Testis (tissue), 2 donors: ENCODE measurements at regions not wholly inside any gene's neighbourhood (a gene's known extent, or its start where the extent isn't known, plus 50 kb on each side); places are given as distances from the start of the nearest gene placed in this dataset.

Experiments used
- CTCF ChIP-seq, 3 experiments: fragments of 450-650 bp in 2 of 3; fragments of 200-600 bp in 1 of 3; sonication (generic) in 1 of 3; IDR thresholded peaks; one replicate each; pipeline ENCODE4 v1.5.1; 2016 to 2019; ENCODE audit warnings: antibody characterized with exemption in 3 of 3, mild to moderate bottlenecking in 2 of 3, moderate library complexity in 1 of 3
- POLR2A ChIP-seq: fragments of 450-650 bp; IDR thresholded peaks from one replicate; pipeline ENCODE4 v1.6.1; 2017; ENCODE audit warnings: antibody characterized with exemption, mild to moderate bottlenecking, moderate library complexity

GRCh38 chr14:28823245-28823644, 56.7 kb downstream of the FOXG1 start:
- no peak for TF ChIP-seq CTCF (IDR thresholded peaks at IDR 0.05)
- TF ChIP-seq POLR2A, result no peak
